8988T (cell line): ENCODE measurements at regions not wholly inside any gene's neighbourhood (a gene's known extent, or its start where the extent isn't known, plus 50 kb on each side); places are given as distances from the start of the nearest gene placed in this dataset.

Source experiments
- DNase-seq: peaks from one replicate; pipeline ENCODE4 v3.0.0; 2011

- no peak for DNase-seq
These were observed 69.1 kb upstream of the B3GAT1 start for GRCh38 chr11:134481135-134481534.

GRCh38 chr11:134480136-134480712 is 68.2 kb upstream of the B3GAT1 start:
- no peak for DNase-seq

- no peak for DNase-seq
These were observed 67.4 kb upstream of the B3GAT1 start for GRCh38 chr11:134479206-134480135.

GRCh38 chr11:134478611-134479010 is 66.6 kb upstream of the B3GAT1 start:
- no peak for DNase-seq

- no peak for DNase-seq
These were observed 66.1 kb upstream of the B3GAT1 start for GRCh38 chr11:134478176-134478575.

- no peak for DNase-seq
These were observed 65.4 kb upstream of the B3GAT1 start for GRCh38 chr11:134477486-134477885.

- no peak for DNase-seq
These were observed 64.5 kb upstream of the B3GAT1 start for GRCh38 chr11:134476435-134477021.

- no peak for DNase-seq
These were observed 63.9 kb upstream of the B3GAT1 start for GRCh38 chr11:134475951-134476350.

GRCh38 chr11:134474942-134475341 is 62.9 kb upstream of the B3GAT1 start:
- no peak for DNase-seq

- no peak for DNase-seq
These were observed 62.2 kb upstream of the B3GAT1 start for GRCh38 chr11:134474070-134474860.

GRCh38 chr11:134471716-134472455 is 59.8 kb upstream of the B3GAT1 start:
- no peak for DNase-seq

- DNase-seq = no peak
These were observed 59.2 kb upstream of the B3GAT1 start for GRCh38 chr11:134471087-134471715.

- DNase-seq = no peak
These were observed 58.2 kb upstream of the B3GAT1 start for GRCh38 chr11:134470238-134470637.

- no peak for DNase-seq
These were observed 57.6 kb upstream of the B3GAT1 start for GRCh38 chr11:134469627-134470026.

GRCh38 chr11:134468796-134469195 is 56.8 kb upstream of the B3GAT1 start:
- no peak for DNase-seq

GRCh38 chr11:134468081-134468668 is 56.1 kb upstream of the B3GAT1 start:
- DNase-seq = no peak

- DNase-seq = no peak
These were observed 54.8 kb upstream of the B3GAT1 start for GRCh38 chr11:134466610-134467567.

GRCh38 chr11:134466156-134466555 is 54.1 kb upstream of the B3GAT1 start:
- DNase-seq = no peak

- no peak for DNase-seq
These were observed 53.1 kb upstream of the B3GAT1 start for GRCh38 chr11:134464981-134465730.

- no peak for DNase-seq
These were observed 52.2 kb upstream of the B3GAT1 start for GRCh38 chr11:134464196-134464595.
